ENCODE measurements at regions not wholly inside any gene's neighbourhood (a gene's known extent, or its start where the extent isn't known, plus 50 kb on each side); places are given as distances from the start of the nearest gene placed in this dataset.

DNA sequence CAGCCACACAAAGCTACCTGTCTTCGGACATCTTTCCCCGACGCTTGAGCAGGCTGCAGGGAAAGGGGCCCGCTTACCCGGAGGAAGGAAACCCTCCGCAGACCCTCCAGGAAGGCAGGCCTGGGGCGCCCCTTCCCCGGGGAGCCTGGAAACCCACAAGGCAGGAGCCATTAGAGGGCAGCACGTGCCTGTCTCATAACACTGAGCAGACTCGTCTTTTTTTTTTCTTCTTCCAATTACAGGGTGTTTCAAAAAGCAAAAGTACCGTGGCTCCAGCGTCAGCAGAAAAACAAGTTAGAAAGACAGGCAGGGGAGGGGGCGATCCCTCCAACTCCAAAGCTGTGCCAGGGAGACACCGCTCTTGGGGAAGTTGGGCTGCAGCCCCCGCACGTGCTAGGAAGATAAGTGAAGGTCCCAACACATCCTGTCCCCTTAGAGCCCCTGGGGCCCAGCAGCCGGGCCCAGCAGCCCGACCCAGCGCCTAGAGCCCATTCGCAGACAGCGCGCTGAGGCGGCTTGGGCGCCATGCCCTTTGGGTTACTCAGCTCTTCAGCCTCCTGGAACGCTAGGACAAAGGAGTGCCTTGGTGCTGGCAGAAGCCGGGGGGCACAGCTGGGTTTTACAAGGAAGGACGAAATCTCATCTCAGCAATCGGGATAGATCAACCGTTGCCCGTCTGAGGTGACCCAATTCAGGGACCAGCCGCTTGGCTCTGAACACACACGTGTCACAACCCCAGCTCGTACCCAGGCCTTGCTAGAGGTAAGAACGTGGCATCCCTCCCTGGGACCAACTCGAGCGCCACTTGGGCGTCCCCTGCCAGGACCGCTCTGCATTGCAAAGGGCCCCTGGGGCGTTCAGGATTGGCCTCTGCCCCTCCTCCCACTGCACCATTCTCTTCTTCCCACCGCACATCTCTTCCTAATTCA lies 136.3 kb downstream of the LY86 start:
- ATAC-seq (ENCODE audit: low FRiP score) (peak; percentile 89), DNase-seq (ENCODE audit: low spot score) (peak; percentile 54)
- TF ChIP-seq, protein P1, sequence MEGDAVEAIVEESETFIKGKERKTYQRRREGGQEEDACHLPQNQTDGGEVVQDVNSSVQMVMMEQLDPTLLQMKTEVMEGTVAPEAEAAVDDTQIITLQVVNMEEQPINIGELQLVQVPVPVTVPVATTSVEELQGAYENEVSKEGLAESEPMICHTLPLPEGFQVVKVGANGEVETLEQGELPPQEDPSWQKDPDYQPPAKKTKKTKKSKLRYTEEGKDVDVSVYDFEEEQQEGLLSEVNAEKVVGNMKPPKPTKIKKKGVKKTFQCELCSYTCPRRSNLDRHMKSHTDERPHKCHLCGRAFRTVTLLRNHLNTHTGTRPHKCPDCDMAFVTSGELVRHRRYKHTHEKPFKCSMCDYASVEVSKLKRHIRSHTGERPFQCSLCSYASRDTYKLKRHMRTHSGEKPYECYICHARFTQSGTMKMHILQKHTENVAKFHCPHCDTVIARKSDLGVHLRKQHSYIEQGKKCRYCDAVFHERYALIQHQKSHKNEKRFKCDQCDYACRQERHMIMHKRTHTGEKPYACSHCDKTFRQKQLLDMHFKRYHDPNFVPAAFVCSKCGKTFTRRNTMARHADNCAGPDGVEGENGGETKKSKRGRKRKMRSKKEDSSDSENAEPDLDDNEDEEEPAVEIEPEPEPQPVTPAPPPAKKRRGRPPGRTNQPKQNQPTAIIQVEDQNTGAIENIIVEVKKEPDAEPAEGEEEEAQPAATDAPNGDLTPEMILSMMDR (IDR thresholded peaks at IDR 0.05), result no peak

DNA sequence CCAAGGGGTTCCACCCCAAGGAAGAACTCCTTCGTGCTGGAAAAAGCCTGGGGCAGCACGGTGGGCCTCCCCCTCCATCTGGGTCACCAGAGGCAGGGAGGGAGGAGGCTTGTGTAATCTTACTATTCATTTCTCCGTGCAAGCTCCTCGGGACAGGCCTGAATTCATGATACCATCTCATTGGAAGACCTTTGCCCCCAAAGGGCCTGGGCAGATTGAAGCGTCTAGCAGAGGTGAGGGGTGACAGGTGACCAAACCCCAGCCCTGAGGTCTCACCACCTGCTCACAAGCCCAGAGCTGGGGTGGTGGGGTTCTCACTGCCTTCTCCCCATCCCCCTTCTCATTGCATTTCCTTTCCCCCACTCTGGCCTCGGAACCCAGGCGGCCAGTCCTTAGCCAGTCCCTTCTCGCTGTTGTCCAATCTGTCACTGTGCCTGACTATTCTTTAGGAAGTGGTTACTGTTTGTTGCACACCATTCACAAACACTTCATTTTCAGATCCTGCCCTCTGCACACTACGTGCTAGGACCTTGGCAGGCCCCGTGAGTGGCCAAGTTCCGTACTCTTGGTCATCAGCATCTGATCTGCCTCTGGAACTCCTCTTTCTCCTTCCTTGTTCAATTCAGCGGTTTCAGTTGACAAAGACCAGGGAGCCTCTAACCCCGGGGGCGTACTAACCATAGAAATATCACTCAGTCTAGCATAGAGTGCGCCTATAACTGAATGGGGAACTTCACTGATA lies 137.1 kb downstream of the LY86 start:
- TF ChIP-seq, protein P1 (IDR thresholded peaks at IDR 0.05), result no peak
- ATAC-seq (ENCODE audit: low FRiP score) (no peak), DNase-seq (ENCODE audit: low spot score) (no peak)

DNA sequence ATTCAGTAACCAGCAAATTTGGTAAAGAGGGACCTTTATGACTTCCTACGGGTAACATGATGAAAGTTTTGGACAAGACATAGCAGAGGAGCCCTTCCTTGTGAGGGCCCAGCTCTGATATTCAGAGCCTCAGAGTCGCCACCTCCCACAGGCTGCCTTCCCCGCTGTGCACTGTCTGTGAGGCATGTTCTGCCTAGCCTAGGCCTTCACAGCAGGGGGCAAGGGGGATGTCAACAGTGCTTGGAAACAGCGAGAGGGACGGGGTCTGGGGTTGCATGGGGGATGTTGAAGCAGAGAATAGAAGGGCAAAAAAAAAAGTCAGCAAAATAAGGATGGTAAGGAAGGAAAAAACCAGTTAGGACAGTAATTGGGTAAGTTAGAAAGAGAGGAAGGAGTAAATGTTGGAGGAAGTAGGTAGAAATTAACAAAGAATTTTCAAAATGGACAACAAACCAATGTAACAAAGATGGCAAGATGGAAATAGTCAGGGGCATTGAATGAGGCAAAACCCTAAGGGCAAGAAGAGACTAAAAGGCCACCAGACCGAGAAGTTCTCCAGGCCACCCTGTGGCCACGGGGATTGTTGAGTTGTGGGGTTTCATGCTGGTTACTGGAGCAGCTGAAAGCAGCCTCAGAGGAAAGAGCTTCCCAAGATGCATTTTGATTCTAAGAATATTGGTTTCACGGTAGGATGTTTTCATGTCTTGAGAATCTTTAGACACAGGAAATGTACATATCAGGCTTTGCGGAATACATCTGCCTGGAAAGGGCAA lies 139.8 kb downstream of the LY86 start:
- TF ChIP-seq, protein P1 (IDR thresholded peaks at IDR 0.05), result no peak
- no peak for ATAC-seq (ENCODE audit: low FRiP score)
- DNase-seq (ENCODE audit: low spot score), result no peak

DNA sequence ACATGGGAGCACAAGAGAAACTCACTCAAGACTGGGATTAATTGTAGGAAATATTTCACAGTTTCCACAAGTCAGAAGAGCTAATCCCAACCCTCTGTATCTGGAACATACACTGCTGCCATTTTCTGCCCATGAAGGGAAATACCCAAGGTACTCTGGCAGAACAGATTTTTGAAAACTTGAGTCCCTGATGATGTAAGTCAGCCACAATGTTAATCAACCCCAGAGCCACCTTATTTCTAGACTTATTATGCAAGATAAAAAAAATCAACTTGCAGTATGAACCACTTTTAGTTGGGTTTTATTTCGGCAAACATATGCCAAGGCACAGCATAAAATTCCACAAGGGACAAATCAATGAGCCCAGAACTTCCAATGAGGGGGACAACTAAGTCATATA lies 141.5 kb downstream of the LY86 start:
- TF ChIP-seq, protein P1 (IDR thresholded peaks at IDR 0.05), result no peak
- ATAC-seq (ENCODE audit: low FRiP score) (no peak), DNase-seq (ENCODE audit: low spot score) (no peak)

DNA sequence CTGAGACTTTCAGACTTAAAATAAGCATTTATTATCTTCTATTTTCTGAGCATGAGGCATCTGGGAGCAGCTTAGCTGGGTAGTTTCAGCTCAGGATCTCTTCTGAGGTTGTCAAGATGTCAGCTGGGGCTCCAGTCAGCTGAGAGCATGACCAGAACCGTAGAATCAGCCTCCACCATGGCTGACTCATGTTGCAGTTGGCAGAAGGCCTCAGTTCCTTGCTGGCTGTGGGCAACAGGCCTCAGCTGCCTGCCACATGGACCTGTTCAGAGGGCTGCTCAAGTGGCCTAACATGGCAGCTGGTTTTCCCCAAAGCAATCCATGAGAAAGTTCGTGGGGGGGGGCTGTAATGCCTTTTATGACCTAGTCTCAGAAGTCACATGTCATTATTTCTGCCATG lies 142.3 kb downstream of the LY86 start:
- DNase-seq (ENCODE audit: low spot score), result no peak
- TF ChIP-seq, protein P1 (IDR thresholded peaks at IDR 0.05), result no peak
- peak; percentile 56 for ATAC-seq (ENCODE audit: low FRiP score)

DNA sequence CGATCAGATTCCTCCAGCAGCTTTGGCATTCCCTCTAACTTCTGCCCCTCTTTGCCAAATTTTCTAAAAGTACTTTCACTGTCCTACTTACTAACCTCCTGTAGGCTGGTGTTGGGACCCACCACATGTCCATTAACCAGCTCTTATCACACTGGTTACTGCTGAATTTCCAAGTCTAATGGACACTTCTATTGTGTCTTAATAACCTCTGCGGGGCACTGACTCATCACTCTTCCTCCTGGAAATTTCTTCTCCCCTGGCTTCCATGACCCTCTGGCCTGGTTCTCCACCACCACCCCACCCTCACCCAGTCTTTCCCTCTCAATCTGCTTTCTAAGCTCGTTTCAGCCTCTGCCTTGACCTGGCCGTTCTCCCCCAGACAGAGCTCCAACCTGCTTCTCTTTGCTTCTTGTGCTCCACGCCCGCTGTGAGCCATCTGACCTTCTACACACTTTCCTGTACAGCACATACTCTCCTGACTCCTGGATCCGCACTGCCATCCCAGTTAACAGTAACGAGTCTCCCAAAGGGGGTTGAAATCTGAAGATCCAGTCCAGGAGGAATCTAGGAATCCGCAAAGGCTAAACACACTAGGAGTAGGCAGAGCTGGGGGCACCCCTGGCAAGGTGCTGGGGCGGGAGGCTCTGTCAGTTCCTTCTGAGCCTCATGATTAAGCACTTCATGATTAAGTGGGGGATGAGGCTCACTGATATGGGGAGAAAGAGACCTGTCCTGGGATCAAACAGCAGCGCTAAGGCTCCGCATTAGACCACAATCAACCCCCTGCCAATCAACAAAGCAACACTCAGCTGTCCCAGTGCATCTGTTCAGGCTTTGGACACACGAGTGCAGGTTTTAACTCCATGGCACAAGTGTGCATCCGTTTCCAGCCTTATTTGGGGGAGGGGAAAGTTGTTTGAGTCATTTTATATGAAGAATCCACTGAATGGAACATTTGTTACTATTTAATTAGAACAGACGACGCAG lies 146.3 kb downstream of the LY86 start:
- TF ChIP-seq, protein P1 (IDR thresholded peaks at IDR 0.05), result no peak
- no peak for DNase-seq (ENCODE audit: low spot score)
- ATAC-seq (ENCODE audit: low FRiP score), result no peak
